Ovary (tissue), 7 donors: ENCODE measurements at regions not wholly inside any gene's neighbourhood (a gene's known extent, or its start where the extent isn't known, plus 50 kb on each side); places are given as distances from the start of the nearest gene placed in this dataset.

Source experiments
- DNase-seq, 5 donors: peaks; one replicate each; pipeline ENCODE4 v3.0.0-alpha.2; 2019 to 2020
- H3K27ac ChIP-seq, 2 donors: fragments of 200-600 bp; one replicate each; pipeline versions ENCODE4 v1.5.1 to v1.8.0; 2019 to 2022
- H3K27me3 ChIP-seq: fragments of 200-600 bp; one replicate; pipeline ENCODE4 v1.8.0; 2022
- H3K36me3 ChIP-seq: fragments of 200-600 bp; sonication (generic); one replicate; pipeline ENCODE4 v1.5.1; 2019
- H3K4me1 ChIP-seq: one replicate; pipeline ENCODE4 v1.8.1; 2013; ENCODE audit warnings: mild to moderate bottlenecking, moderate library complexity; ENCODE audit not compliant: insufficient read depth
- H3K4me3 ChIP-seq: fragments of 200-600 bp; sonication (generic); one replicate; pipeline ENCODE4 v1.5.1; 2017
- H3K9me3 ChIP-seq, 2 donors: fragments of 200-600 bp in 1 of 2; sonication (generic) in 1 of 2; one replicate each; pipeline versions ENCODE4 v1.5.1 to v1.8.1; 2013 to 2019; ENCODE audit warnings: mild to moderate bottlenecking in 1 of 2, moderate library complexity in 1 of 2
- CTCF ChIP-seq, 3 donors: fragments of 450-650 bp in 2 of 3; fragments of 200-600 bp in 1 of 3; IDR thresholded peaks; one replicate each; pipeline versions ENCODE4 v1.5.1 to v1.8.0; 2016 to 2022; ENCODE audit warnings: antibody characterized with exemption in 3 of 3, mild to moderate bottlenecking in 1 of 3
- EP300 ChIP-seq: sonication (generic); formaldehyde crosslinking; IDR thresholded peaks from one replicate; pipeline ENCODE4 v1.6.1; 2017; ENCODE audit warnings: antibody characterized with exemption
- POLR2A ChIP-seq: fragments of 450-650 bp; IDR thresholded peaks from one replicate; pipeline ENCODE4 v1.6.1; 2017; ENCODE audit warnings: antibody characterized with exemption, mild to moderate bottlenecking, moderate library complexity
- WGBS, 3 donors: extraction: QIAGEN DNeasy Blood & Tissue Kit in 1 of 3; methylation state at CpG; one replicate each; pipeline versions ENCODE4 v1.1.5 to v1.1.7; 2013 to 2017; 5-methylcytosine and 5-hydroxymethylcytosine counted together
- intact Hi-C, 4 donors: fragments of 100-400 bp; cut with DNase I; formaldehyde crosslinking; loops; one replicate each; pipeline versions ENCODE4 v1.11.0 to v1.15.1; 2022 to 2023
- donor health status: DM: no; HTN: no; CAD: no; lungs with moderate emphysema.
- donor health status: DM: no; HTN: no; CAD: no.
- donor health status: Bipolar disorder and iron deficiency.
- donor health status: DM: no; HTN: no; CAD: no.
- donor health status: DM: yes; HTN: yes; CAD: no.

DNA sequence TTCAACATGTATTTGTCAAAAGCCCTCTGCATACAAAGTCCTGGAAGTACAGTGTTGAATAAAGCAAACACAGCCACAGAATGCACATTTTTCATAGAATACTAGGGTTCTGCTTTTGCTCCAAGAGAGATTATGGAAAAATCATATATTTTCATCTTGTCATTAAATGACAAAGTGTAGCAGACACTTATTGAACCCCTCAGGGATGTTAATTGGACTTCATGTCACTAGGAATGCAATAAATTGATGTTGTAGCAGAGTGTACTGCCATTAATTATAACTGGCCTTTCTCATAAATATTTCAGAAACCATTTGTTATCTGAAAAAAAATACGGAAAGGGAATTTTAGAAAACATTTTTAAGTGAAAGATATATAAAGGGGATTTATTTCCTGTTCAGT lies 64.5 kb upstream of the TAC1 start:
- Histone ChIP-seq H3K27ac (no peak overlapping the region), H3K4me3 (no peak overlapping the region), H3K4me1 (no peaks in the 10 kb centered on the region), H3K9me3 (no peaks in the 10 kb centered on the region), H3K36me3 (no peaks in the 10 kb centered on the region), H3K27me3 (no peaks in the 10 kb centered on the region)
- 4 to 9% (median 7%) methylated on average over 1 of the region's 1 CpG for WGBS, 3 donors
- DNase-seq = no peak
- TF ChIP-seq EP300 (no peak), CTCF (IDR thresholded peaks at IDR 0.05) (no peak), POLR2A (no peak)
- intact Hi-C loops = no loop called here

- H3K4me3 ChIP-seq = no peak overlapping the region
- no peaks in the 10 kb centered on the region for H3K36me3 ChIP-seq
- DNase-seq = no peak
- H3K9me3 ChIP-seq = no peaks in the 10 kb centered on the region
- H3K4me1 ChIP-seq = no peaks in the 10 kb centered on the region
- no peak for TF ChIP-seq EP300
- no peak for TF ChIP-seq POLR2A
- TF ChIP-seq CTCF (IDR thresholded peaks at IDR 0.05) = no peak
- no peak overlapping the region for H3K27ac ChIP-seq
- intact Hi-C loops = no loop called here
- H3K27me3 ChIP-seq = no peaks in the 10 kb centered on the region
Observed at GRCh38 chr7:97671571-97671970, 60.3 kb upstream of the TAC1 start.

GRCh38 chr7:97680622-97681021 lies 51.3 kb upstream of the TAC1 start:
- DNase-seq = no peak
- Histone ChIP-seq H3K36me3 (no peaks in the 10 kb centered on the region), H3K4me3 (no peak overlapping the region), H3K4me1 (no peaks in the 10 kb centered on the region), H3K9me3 (no peaks in the 10 kb centered on the region), H3K27me3 (no peaks in the 10 kb centered on the region), H3K27ac (no peak overlapping the region)
- intact Hi-C loops = no loop called here
- WGBS, 3 donors = 20 to 63% (median 41%) methylated on average over 1 of the region's 1 CpG
- TF ChIP-seq CTCF (IDR thresholded peaks at IDR 0.05) = no peak
- TF ChIP-seq POLR2A = no peak
- no peak for TF ChIP-seq EP300
